A673 (cell line): ENCODE measurements at regions not wholly inside any gene's neighbourhood (a gene's known extent, or its start where the extent isn't known, plus 50 kb on each side); places are given as distances from the start of the nearest gene placed in this dataset.

Experiments used
- EZH2 ChIP-seq: fragments of 200-600 bp; sonication (generic); IDR thresholded peaks from 2 replicates; pipeline ENCODE4 v1.6.1; 2017; ENCODE audit warnings: borderline replicate concordance, low read depth, mild to moderate bottlenecking, mixed read lengths, antibody characterized with exemption, low read length; ENCODE audit not compliant: poor library complexity, severe bottlenecking
- TF ChIP-seq, protein P1 (sequence below): fragments of 300-800, 200-600 bp; sonication (generic); conservative IDR thresholded peaks from 2 replicates; pipeline ENCODE4 v1.5.1; 2017; ENCODE audit warnings: low read depth, mild to moderate bottlenecking, antibody characterized with exemption, low read length, moderate library complexity, mixed read lengths

DNA sequence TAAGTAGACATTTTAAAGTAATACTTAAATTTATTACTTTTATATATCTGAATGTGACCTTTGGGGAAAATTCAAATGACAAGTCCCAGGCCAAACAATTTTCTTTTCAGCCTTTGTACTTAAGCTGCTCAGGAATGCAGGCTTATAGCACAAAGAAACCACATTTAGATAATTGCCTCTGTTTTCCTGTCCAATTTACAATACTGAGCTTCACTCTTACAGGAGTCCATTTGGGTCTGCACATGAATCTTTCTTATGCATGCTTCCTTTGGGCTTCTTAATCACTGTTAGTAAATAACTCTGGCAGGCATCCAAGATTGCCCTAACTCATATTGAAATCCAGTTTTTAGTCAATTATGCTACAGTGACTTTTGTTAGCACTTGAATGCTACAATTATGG, 459.4 kb upstream of the TGFBR2 start:
- TF ChIP-seq, protein P1, sequence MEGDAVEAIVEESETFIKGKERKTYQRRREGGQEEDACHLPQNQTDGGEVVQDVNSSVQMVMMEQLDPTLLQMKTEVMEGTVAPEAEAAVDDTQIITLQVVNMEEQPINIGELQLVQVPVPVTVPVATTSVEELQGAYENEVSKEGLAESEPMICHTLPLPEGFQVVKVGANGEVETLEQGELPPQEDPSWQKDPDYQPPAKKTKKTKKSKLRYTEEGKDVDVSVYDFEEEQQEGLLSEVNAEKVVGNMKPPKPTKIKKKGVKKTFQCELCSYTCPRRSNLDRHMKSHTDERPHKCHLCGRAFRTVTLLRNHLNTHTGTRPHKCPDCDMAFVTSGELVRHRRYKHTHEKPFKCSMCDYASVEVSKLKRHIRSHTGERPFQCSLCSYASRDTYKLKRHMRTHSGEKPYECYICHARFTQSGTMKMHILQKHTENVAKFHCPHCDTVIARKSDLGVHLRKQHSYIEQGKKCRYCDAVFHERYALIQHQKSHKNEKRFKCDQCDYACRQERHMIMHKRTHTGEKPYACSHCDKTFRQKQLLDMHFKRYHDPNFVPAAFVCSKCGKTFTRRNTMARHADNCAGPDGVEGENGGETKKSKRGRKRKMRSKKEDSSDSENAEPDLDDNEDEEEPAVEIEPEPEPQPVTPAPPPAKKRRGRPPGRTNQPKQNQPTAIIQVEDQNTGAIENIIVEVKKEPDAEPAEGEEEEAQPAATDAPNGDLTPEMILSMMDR = no peak
- no peak for TF ChIP-seq EZH2
